ENCODE measurements at regions not wholly inside any gene's neighbourhood (a gene's known extent, or its start where the extent isn't known, plus 50 kb on each side); places are given as distances from the start of the nearest gene placed in this dataset.

DNA sequence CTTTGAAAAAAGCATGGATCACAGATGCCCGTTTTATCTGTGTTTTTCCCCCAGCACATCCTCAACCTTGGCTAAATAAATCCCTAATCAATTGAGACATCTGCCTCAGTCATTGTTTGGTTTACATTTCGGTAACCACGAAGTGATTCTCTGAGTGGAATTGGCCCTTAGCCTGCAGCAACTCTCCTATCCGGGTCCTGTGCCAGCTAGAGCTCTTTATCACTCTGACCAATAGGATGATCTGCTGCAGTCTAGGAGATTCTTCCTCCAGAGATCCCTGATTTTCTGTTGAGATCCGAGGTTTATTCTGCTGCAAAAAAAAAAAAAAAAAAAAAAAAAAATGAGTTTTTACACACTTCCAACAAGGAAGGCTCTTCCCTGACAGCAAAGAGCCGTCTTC, 137.3 kb downstream of the KCNA4 start:
- H3K4me1 ChIP-seq, result no peaks in the 10 kb centered on the region
- H3K27ac ChIP-seq, result no peak overlapping the region
- H3K27me3 ChIP-seq, result no peaks in the 10 kb centered on the region
- no peak overlapping the region for H3K4me3 ChIP-seq
- 0 out of 2 replicates have a peak, but pooled peaks cover 4% of the 10 kb centered on the region for H3K9me3 ChIP-seq
- H3K36me3 ChIP-seq, result no peaks in the 10 kb centered on the region
- H3K4me2 ChIP-seq, result no peak overlapping the region
- no peak for TF ChIP-seq Cebpa-rat (IDR thresholded peaks at IDR 0.05)
- H4K20me1 ChIP-seq, result no peaks in the 10 kb centered on the region
- no peak overlapping the region for H3K9ac ChIP-seq

DNA sequence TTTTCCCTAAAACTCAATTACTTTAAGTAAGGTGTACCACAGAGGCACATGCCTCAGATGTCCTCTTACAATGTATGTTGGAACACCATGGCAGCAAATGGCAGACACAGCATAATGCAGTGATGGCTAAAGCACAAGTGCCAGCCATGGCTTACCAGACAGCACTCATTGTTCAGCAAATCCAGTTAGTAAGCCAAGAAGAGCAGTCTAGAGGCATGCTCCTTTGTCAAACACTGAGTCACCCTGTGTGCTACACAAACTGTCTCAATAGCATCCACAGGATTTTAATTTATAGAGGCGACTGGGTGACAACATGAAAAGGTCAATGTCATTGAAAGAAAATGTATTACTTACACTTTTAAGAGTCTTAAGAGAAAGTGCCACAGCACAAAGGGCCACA, 140.6 kb downstream of the KCNA4 start:
- Histone ChIP-seq H3K27me3 (no peaks in the 10 kb centered on the region), H3K27ac (no peak overlapping the region), H3K36me3 (no peaks in the 10 kb centered on the region), H3K4me2 (no peak overlapping the region), H3K4me3 (no peak overlapping the region), H3K9ac (no peak overlapping the region), H4K20me1 (no peaks in the 10 kb centered on the region), H3K9me3 (no peaks in the 10 kb centered on the region), H3K4me1 (no peaks in the 10 kb centered on the region)
- TF ChIP-seq Cebpa-rat (IDR thresholded peaks at IDR 0.05), result no peak

DNA sequence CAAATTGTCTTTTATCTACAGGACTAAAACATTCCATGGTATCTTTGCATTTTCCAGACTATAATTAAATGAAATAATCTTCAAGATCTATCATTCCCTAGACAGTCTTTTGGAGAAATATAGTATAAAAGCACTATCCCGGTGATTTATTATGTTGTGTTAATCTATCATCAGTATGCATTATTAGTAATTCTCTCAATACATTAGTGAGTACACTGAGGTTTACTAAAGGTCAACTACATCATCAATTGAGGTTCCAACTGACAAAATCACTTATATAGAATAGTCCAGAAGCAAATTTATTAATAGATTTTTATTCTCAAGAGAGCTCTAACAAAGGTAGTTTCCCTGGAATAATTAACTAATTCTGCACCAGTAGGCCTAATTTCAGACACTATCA, 169.6 kb downstream of the KCNA4 start:
- H3K27me3 ChIP-seq, result no peaks in the 10 kb centered on the region
- TF ChIP-seq Cebpa-rat (IDR thresholded peaks at IDR 0.05), result no peak
- no peaks in the 10 kb centered on the region for H3K36me3 ChIP-seq
- no peaks in the 10 kb centered on the region for H4K20me1 ChIP-seq
- H3K4me2 ChIP-seq, result no peak overlapping the region
- H3K9me3 ChIP-seq, result no peaks in the 10 kb centered on the region
- H3K4me1 ChIP-seq, result peaks cover 5% of the 10 kb centered on the region; the same call in 1 of the 2 replicates
- no peak overlapping the region for H3K27ac ChIP-seq
- H3K4me3 ChIP-seq, result no peak overlapping the region
- no peak overlapping the region for H3K9ac ChIP-seq

DNA sequence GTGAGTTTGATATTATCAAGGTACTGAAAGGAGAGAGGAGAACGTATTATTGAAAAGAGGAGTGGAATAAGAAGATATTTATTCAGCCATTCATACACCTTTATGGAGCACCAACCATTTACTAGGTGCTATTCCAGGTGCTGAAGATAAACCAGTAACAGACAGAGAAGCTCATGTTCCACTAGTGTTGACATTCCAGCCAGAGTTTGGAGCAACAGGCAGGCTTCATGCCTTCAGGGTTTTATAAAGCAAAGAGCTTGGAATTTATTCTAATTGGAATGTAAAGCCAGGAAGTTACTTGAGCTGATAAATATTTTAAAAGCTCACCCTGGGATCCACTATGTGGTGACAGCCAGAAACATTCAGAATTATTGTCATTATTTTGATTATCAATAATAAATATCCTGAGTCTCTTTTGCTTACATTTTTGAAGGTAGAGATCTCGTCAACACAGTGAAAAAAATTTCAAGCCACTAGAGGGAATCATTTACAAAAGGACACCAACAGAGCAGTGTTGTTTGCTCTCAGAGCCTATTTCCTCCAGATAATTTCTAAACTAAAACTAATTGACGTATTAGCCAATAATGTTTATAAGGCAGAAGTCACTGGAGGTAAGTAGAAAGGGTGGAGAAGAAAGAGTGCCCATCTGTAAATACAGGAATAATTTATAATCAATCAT, 172.0 kb downstream of the KCNA4 start:
- Histone ChIP-seq H3K9ac (no peak overlapping the region), H3K9me3 (no peaks in the 10 kb centered on the region), H3K27me3 (no peaks in the 10 kb centered on the region), H3K27ac (no peak overlapping the region), H3K4me1 (no peaks in the 10 kb centered on the region), H3K36me3 (no peaks in the 10 kb centered on the region), H4K20me1 (no peaks in the 10 kb centered on the region), H3K4me3 (no peak overlapping the region), H3K4me2 (no peak overlapping the region)
- no peak for TF ChIP-seq Cebpa-rat (IDR thresholded peaks at IDR 0.05)

DNA sequence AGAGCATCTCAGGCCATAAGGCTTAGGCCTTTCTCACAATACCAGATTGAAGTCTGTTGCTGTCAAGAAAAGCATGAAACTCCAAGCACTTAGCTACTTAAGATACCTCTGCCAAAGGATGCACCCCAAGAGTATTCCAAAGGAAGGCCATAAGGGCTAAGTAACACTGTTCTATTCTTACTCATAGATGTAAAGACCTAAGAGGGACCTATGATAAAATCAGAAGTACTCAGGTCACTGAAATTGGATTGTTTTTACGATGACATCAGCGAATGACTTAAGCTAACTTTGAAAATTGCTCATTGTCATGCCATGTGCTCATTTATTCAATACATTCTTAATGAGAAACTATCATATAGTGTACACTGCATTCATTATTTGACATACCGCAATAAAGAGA, 172.8 kb downstream of the KCNA4 start:
- no peak overlapping the region for H3K27ac ChIP-seq
- no peak overlapping the region for H3K9ac ChIP-seq
- H4K20me1 ChIP-seq, result no peaks in the 10 kb centered on the region
- H3K4me1 ChIP-seq, result no peaks in the 10 kb centered on the region
- no peak overlapping the region for H3K4me2 ChIP-seq
- H3K36me3 ChIP-seq, result no peaks in the 10 kb centered on the region
- H3K9me3 ChIP-seq, result no peaks in the 10 kb centered on the region
- TF ChIP-seq Cebpa-rat (IDR thresholded peaks at IDR 0.05), result no peak
- H3K27me3 ChIP-seq, result no peaks in the 10 kb centered on the region
- H3K4me3 ChIP-seq, result no peak overlapping the region

DNA sequence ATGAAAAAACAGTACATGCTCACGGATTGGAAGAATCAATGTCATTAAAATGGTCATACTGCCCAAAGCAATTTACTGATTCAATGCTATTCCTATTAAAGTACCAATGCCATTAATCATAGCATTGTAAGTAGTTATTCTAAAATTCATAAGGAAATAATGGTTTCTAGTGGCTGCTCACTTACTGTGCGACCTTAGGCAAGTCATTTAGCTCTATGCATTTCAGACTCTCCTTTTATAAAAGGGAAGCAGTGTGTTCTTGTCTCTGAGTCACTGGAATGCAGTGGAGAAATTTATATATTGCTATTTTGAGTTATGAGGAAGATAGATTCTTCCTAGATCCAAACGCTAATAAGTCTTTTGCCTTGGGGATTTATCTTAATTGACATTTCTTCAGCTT, 174.8 kb downstream of the KCNA4 start:
- H3K4me3 ChIP-seq, result no peak overlapping the region
- no peak overlapping the region for H3K9ac ChIP-seq
- H3K4me1 ChIP-seq, result no peaks in the 10 kb centered on the region
- H3K36me3 ChIP-seq, result no peaks in the 10 kb centered on the region
- H3K27ac ChIP-seq, result no peak overlapping the region
- no peaks in the 10 kb centered on the region for H3K27me3 ChIP-seq
- no peaks in the 10 kb centered on the region for H4K20me1 ChIP-seq
- H3K9me3 ChIP-seq, result no peaks in the 10 kb centered on the region
- no peak overlapping the region for H3K4me2 ChIP-seq
- no peak for TF ChIP-seq Cebpa-rat (IDR thresholded peaks at IDR 0.05)

DNA sequence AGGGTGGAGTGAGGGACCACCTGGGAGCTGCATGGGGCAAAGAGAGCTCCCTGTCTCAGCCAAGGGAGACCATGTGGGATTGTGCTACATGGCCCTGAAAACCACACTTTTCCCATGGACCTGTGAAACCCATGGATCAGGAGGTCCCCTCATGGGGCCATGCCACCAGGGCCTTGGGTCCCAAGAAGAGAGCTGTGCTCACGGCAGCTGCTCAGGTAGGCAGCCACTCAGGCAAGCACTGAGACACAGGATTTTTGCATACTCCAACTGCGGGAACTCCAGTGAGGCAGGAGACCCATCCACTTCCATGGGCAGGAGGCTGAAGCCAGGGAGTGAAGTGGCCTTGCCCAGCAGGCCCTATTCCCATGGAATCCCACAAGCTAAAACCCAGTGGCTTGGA, 190.0 kb downstream of the KCNA4 start:
- H4K20me1 ChIP-seq, result no peaks in the 10 kb centered on the region
- H3K4me1 ChIP-seq, result no peaks in the 10 kb centered on the region
- no peaks in the 10 kb centered on the region for H3K36me3 ChIP-seq
- no peak overlapping the region for H3K9ac ChIP-seq
- no peak overlapping the region for H3K27ac ChIP-seq
- no peak overlapping the region for H3K4me2 ChIP-seq
- H3K4me3 ChIP-seq, result no peak overlapping the region
- H3K9me3 ChIP-seq, result peaks cover 5% of the 10 kb centered on the region
- TF ChIP-seq Cebpa-rat (IDR thresholded peaks at IDR 0.05), result no peak
- H3K27me3 ChIP-seq, result no peaks in the 10 kb centered on the region

DNA sequence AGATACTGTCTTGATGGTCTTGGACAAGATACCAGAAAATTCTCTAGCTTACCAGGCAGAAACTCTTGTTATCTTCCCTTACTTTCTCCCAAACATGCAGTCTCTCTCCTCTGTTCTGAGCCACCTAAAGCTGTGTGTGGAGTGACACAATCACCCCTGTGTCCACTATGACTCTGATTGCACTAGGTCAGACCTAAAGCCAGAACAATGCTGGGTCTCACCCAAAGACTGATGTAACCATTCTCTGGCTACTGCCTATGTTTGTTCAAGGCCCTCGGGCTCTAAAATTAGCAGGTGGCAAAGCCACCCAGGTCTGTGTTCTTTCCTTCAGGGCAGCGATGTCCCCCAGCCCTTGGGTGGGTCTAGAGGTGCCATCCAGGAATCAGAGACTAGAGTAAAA, 200.5 kb downstream of the KCNA4 start:
- Histone ChIP-seq H3K4me3 (no peak overlapping the region), H3K9ac (no peak overlapping the region), H3K4me2 (no peak overlapping the region), H3K27me3 (no peaks in the 10 kb centered on the region), H3K9me3 (no peaks in the 10 kb centered on the region; the same call in 1 of the 2 replicates), H3K36me3 (no peaks in the 10 kb centered on the region), H4K20me1 (no peaks in the 10 kb centered on the region), H3K4me1 (no peaks in the 10 kb centered on the region), H3K27ac (no peak overlapping the region)
- TF ChIP-seq Cebpa-rat (IDR thresholded peaks at IDR 0.05), result no peak

DNA sequence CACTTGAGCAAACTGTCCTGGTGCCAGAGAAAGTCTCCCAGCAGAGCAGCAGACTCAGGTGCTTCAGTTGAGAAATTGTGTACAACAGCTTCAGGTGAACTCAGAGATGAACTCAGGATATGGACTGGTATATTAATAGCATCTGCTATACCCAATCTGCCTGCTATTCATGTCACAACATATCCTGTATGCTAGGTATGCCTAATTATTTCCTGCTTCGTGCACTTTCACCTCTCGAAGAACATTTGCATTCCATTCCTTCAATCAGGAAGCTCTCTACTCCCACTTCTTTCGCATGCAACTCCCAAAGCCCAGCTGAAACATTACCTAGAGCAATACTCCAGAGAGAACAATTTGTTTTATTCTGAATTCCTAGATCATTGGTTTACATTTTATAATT, 207.7 kb downstream of the KCNA4 start:
- Histone ChIP-seq H3K4me1 (no peaks in the 10 kb centered on the region), H3K9me3 (no peaks in the 10 kb centered on the region), H3K4me3 (no peak overlapping the region), H3K36me3 (no peaks in the 10 kb centered on the region), H3K27ac (no peak overlapping the region), H3K9ac (no peak overlapping the region), H3K27me3 (no peaks in the 10 kb centered on the region), H3K4me2 (no peak overlapping the region), H4K20me1 (no peaks in the 10 kb centered on the region)
- no peak for TF ChIP-seq Cebpa-rat (IDR thresholded peaks at IDR 0.05)

DNA sequence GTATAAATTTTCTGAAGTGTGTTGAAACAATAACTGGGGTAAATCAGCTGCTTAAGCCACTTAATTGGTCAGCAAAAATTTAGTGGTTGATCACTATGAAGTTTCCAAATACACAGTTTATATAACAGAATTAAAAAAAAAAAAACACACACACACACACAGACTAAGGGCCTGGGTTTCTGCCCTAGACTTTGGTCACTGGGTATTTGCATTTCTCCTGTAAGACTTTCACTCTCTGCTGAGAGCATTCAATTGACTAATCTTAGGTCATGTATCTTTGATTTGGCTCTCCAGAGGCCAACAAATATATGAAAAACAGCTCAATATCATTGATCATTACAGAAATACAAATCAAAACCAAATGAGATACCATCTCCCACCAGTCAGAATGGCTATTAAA, 214.3 kb downstream of the KCNA4 start:
- TF ChIP-seq Cebpa-rat (IDR thresholded peaks at IDR 0.05), result no peak

DNA sequence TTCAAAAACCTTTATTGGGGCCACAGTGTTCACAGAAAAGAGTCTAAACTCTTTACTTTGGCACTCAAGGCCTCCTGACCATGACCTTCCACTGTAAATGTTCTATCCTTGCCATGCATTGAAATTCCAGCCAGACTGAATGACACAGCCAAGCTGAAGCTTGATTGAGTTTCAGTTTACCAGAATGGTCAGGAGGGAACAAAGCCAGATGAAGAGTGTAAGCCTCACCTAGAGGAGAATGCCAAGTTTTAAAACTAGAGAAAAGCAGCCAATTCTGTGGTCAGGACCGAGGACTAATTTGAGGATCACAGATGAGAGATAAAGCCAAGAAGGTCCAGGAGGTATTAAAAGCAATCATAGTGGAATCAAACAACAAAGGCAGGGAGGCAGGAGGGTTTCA, 215.3 kb downstream of the KCNA4 start:
- no peak overlapping the region for H3K27ac ChIP-seq
- no peaks in the 10 kb centered on the region for H3K27me3 ChIP-seq
- no peak overlapping the region for H3K9ac ChIP-seq
- no peaks in the 10 kb centered on the region for H3K4me1 ChIP-seq
- H3K4me2 ChIP-seq, result no peak overlapping the region
- no peak overlapping the region for H3K4me3 ChIP-seq
- no peaks in the 10 kb centered on the region for H3K9me3 ChIP-seq
- H4K20me1 ChIP-seq, result no peaks in the 10 kb centered on the region
- no peak for TF ChIP-seq Cebpa-rat (IDR thresholded peaks at IDR 0.05)
- H3K36me3 ChIP-seq, result no peaks in the 10 kb centered on the region

More for the DNA sequence above, 214.3 kb downstream of the KCNA4 start:
- H3K4me3 ChIP-seq, result no peak overlapping the region
- no peaks in the 10 kb centered on the region for H3K36me3 ChIP-seq
- no peak overlapping the region for H3K4me2 ChIP-seq
- no peaks in the 10 kb centered on the region for H3K9me3 ChIP-seq
- H3K9ac ChIP-seq, result no peak overlapping the region
- no peaks in the 10 kb centered on the region for H4K20me1 ChIP-seq
- H3K27me3 ChIP-seq, result no peaks in the 10 kb centered on the region
- no peaks in the 10 kb centered on the region for H3K4me1 ChIP-seq
- H3K27ac ChIP-seq, result no peak overlapping the region
